ENCODE measurements at regions not wholly inside any gene's neighbourhood (a gene's known extent, or its start where the extent isn't known, plus 50 kb on each side); places are given as distances from the start of the nearest gene placed in this dataset.

- TF ChIP-seq POLR2A (IDR thresholded peaks at IDR 0.05; ENCODE audit: low read depth, low read length) (no peak), SPI1 (IDR thresholded peaks at IDR 0.05; ENCODE audit: low read depth, low read length) (no peak), POLR2AphosphoS5 (IDR thresholded peaks at IDR 0.05; ENCODE audit: low read depth, low read length) (no peak), TAF1 (IDR thresholded peaks at IDR 0.05; ENCODE audit: low read depth, low read length) (no peak), POU2F2 (IDR thresholded peaks at IDR 0.05; ENCODE audit: low read depth, low read length) (no peak), PAX5 (IDR thresholded peaks at IDR 0.05; ENCODE audit: insufficient read depth, low read length, severe bottlenecking) (no peak)
Observed at GRCh38 chrX:121122332-121122731, 74.9 kb downstream of the GLUD2 start.
